ENCODE measurements at regions not wholly inside any gene's neighbourhood (a gene's known extent, or its start where the extent isn't known, plus 50 kb on each side); places are given as distances from the start of the nearest gene placed in this dataset.

DNA sequence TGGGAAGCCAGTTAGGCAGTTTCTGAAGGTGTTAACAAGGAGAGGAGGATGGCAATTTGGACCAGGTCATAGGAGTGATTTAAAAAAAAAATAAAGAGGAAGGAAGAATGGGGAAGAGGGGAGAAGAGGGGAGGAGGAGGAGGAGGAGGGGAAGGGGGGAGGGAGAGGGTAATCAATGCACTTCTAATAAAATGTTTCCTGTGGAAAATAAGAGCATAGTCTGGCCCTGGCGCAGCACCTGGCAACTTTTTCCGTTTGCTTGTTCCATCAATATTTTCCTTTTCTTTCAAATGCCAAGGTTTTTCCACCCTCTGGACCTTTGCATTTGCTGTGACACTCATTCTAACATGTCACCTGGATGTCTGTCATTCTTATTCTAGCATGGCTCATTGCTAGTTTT, 308.2 kb downstream of the PPP1R3A start:
- TF ChIP-seq POLR2A (IDR thresholded peaks at IDR 0.05) (no peak), CTCF (IDR thresholded peaks at IDR 0.05) (no peak), EP300 (IDR thresholded peaks at IDR 0.05) (no peak)

Measured in suprapubic skin (tissue), 3 donors.